ENCODE measurements at regions not wholly inside any gene's neighbourhood (a gene's known extent, or its start where the extent isn't known, plus 50 kb on each side); places are given as distances from the start of the nearest gene placed in this dataset.

DNA sequence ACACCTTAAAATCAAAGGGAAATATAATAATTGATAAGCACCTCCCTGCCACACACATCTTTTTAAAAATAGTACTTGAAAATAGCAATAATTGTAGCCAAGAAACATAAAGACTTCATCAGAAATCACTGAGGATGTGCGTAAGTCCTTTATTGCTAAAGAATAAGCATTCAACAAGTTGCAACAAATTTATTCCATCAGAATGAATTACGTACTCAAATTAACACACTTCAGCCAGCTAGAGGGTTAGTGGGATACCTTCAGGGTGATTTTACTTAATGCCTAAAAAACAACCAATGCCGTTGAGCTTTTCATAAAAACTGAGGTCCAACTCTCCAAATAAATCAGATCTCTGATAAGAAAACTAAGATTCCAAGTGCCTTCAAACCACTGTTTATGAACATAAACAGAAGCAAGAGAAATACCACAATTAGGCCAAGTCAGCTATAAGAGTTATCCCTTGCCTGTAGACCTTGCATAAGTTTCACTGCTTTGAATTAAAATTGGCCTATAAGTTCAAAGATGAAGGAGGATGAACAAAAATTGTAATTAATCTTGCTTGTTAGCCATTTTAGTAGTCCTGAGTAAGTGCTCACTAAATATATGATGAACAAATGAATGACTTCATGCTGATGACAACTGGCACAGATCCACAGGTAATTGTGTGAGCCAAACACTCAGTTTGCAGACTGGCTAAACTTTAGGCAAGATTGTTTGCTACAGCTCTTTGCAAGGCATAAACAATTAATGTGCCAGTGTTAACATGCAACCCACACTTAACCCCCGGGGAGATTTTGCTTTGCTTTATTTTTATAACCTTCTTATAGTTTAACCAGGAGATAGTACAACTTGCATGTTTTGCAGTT is 375.1 kb upstream of the THBS1 start:
- POLR2A ChIA-PET = no interaction called here
- DNase-seq (ENCODE audit: low read depth in 1 of 2, low spot score in 1 of 2) (no peak), FAIRE-seq (no peak), ATAC-seq (no peak)
- no peak overlapping the region for H3K4me3 ChIP-seq
- peaks cover 6% of the 10 kb centered on the region; the same call in 1 of the 3 replicates for H3K9me3 ChIP-seq
- no peak overlapping the region; a peak in 1 of 6 replicates for H3K27ac ChIP-seq
- WGBS (ENCODE audit: missing lambda C conversion rate) = 92% methylated on average over 4 of the region's 4 CpGs
- TF ChIP-seq KDM1A (IDR thresholded peaks at IDR 0.05; ENCODE audit: low read depth) = no peak
- TF ChIP-seq RARB (CRISPR knock-in tag; IDR thresholded peaks at IDR 0.05) = no peak
- TF ChIP-seq MYC (IDR thresholded peaks at IDR 0.05; ENCODE audit: borderline replicate concordance, low read length) = no peak
- no peak for TF ChIP-seq JUN (IDR thresholded peaks at IDR 0.05)
- TF ChIP-seq FOXS1 (CRISPR knock-in tag; IDR thresholded peaks at IDR 0.05) = no peak
- no peak for TF ChIP-seq NR3C1 (IDR thresholded peaks at IDR 0.05)
- TF ChIP-seq ZSCAN20 (CRISPR knock-in tag; IDR thresholded peaks at IDR 0.05) = no peak
- TF ChIP-seq HEYL (CRISPR knock-in tag; IDR thresholded peaks at IDR 0.05) = no peak
- CTCF ChIA-PET = interaction anchor here (0.6 kb wide), 2 partner anchors 90 to 272 kb away, joined by 3 read pairs; no protein-coding TSS in a partner anchor
- H3K4me1 ChIP-seq = peaks cover 15% of the 10 kb centered on the region
- H3K4me2 ChIP-seq = no peak overlapping the region

DNA sequence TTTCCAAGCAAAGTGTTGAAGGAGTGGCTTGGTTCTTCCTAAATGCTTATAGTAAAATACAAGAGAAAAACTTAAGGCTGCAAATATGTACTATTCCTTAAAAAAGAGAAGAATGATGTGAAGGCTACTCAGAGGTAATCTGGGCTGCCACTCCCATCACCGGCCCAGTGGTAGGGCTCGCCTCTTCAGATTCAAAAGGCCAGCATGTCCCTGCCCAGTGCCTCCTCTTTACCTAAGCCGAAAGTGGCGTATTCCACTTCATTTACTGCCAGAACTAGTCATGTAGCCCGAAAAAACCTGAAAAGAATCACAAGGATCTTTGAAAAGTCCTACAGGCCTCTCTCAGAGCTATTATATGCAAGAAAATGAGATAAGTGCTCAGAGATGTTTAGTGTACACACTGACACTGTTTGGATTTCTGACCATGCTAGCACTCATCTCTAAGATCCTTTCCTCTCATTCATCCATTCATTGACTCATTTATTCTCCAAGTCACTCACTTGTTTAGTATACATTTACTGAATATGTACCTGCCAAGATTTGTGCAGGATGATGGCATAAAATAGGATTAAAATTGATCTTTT is 373.3 kb upstream of the THBS1 start:
- CTCF ChIA-PET = no interaction called here

DNA sequence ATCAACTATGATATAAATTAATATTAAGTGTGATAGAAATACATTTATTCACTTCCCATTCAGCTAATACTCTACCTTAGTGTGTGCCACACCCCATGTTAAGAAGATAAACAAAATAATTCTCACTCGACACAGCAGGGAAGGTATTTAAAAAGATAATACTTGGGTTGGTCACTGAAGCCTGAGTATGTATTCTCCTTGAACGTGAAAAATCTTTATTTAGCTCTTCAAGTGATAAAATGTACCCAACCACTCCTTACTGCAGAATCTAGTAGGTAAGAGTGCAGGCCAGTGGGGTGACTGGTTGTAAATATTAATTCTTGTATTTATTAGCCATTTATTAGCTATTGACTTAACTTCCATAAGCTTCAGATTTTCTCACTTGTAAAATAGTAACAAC is 372.7 kb upstream of the THBS1 start:
- H3K27ac ChIP-seq = no peak overlapping the region
- H3K4me3 ChIP-seq = no peak overlapping the region
- CTCF ChIA-PET = no interaction called here
- DNase-seq (ENCODE audit: low read depth in 1 of 2, low spot score in 1 of 2) (no peak), ATAC-seq (no peak), FAIRE-seq (no peak)
- WGBS (ENCODE audit: missing lambda C conversion rate) = 33% methylated on average over 2 of the region's 2 CpGs
- POLR2A ChIA-PET = no interaction called here
- TF ChIP-seq RFX5 (IDR thresholded peaks at IDR 0.05) = no peak
- no peak for TF ChIP-seq KDM5A (IDR thresholded peaks at IDR 0.05)
- TF ChIP-seq, protein P1, sequence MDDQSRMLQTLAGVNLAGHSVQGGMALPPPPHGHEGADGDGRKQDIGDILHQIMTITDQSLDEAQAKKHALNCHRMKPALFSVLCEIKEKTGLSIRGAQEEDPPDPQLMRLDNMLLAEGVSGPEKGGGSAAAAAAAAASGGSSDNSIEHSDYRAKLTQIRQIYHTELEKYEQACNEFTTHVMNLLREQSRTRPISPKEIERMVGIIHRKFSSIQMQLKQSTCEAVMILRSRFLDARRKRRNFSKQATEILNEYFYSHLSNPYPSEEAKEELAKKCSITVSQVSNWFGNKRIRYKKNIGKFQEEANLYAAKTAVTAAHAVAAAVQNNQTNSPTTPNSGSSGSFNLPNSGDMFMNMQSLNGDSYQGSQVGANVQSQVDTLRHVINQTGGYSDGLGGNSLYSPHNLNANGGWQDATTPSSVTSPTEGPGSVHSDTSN (IDR thresholded peaks at IDR 0.05) = no peak
- TF ChIP-seq PHF8 (IDR thresholded peaks at IDR 0.05; ENCODE audit: borderline replicate concordance, low read depth) = no peak
- TF ChIP-seq CHD2 (IDR thresholded peaks at IDR 0.05; ENCODE audit: low read length, partially characterized antibody) = no peak
- no peak for TF ChIP-seq HOXA7 (CRISPR knock-in tag; IDR thresholded peaks at IDR 0.05)
- no peak for TF ChIP-seq GATA3 (IDR thresholded peaks at IDR 0.05; ENCODE audit: borderline replicate concordance)
- no peak for TF ChIP-seq RAD21 (conservative IDR thresholded peaks at IDR 0.05 in 1 of 2, IDR thresholded peaks at IDR 0.05 in 1 of 2)
- TF ChIP-seq HEYL (CRISPR knock-in tag; IDR thresholded peaks at IDR 0.05) = no peak
- no peak for TF ChIP-seq CBX8 (IDR thresholded peaks at IDR 0.05)
- TF ChIP-seq EHF (CRISPR knock-in tag; IDR thresholded peaks at IDR 0.05) = no peak
- TF ChIP-seq, protein P2, sequence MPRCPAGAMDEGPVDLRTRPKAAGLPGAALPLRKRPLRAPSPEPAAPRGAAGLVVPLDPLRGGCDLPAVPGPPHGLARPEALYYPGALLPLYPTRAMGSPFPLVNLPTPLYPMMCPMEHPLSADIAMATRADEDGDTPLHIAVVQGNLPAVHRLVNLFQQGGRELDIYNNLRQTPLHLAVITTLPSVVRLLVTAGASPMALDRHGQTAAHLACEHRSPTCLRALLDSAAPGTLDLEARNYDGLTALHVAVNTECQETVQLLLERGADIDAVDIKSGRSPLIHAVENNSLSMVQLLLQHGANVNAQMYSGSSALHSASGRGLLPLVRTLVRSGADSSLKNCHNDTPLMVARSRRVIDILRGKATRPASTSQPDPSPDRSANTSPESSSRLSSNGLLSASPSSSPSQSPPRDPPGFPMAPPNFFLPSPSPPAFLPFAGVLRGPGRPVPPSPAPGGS (IDR thresholded peaks at IDR 0.05) = no peak
- peaks cover 20% of the 10 kb centered on the region; the same call in 2 of the 3 replicates for H3K9me3 ChIP-seq
- H3K4me1 ChIP-seq = peaks cover 1% of the 10 kb centered on the region; the same call in 2 of the 3 replicates
- no peak overlapping the region for H3K4me2 ChIP-seq

More for the DNA sequence above, 373.3 kb upstream of the THBS1 start:
- ATAC-seq (no peak), DNase-seq (ENCODE audit: low read depth in 1 of 2, low spot score in 1 of 2) (no peak), FAIRE-seq (no peak)
- Histone ChIP-seq H3K4me3 (no peak overlapping the region), H3K27ac (no peak overlapping the region), H3K4me1 (peaks cover 6% of the 10 kb centered on the region), H3K4me2 (no peak overlapping the region), H3K9me3 (peaks cover 17% of the 10 kb centered on the region; the same call in 2 of the 3 replicates)
- TF ChIP-seq RCOR1 (IDR thresholded peaks at IDR 0.05; ENCODE audit: low read depth, low read length) (no peak), MAFK (IDR thresholded peaks at IDR 0.05; ENCODE audit: partially characterized antibody) (no peak), ZC3H11A (IDR thresholded peaks at IDR 0.05) (no peak), ESRRA (IDR thresholded peaks at IDR 0.05; ENCODE audit: borderline replicate concordance, low read length) (no peak), FOSL2 (IDR thresholded peaks at IDR 0.05) (no peak), FOSL2 (CRISPR knock-in tag; IDR thresholded peaks at IDR 0.05) (no peak), RFX5 (IDR thresholded peaks at IDR 0.05) (no peak), TP53 (CRISPR knock-in tag; IDR thresholded peaks at IDR 0.05) (no peak), ZSCAN20 (CRISPR knock-in tag; IDR thresholded peaks at IDR 0.05) (no peak), PHF8 (IDR thresholded peaks at IDR 0.05; ENCODE audit: borderline replicate concordance, low read depth) (no peak), POLR2AphosphoS2 (conservative IDR thresholded peaks at IDR 0.05; ENCODE audit: low read length) (no peak)
- TF ChIP-seq, protein P3, sequence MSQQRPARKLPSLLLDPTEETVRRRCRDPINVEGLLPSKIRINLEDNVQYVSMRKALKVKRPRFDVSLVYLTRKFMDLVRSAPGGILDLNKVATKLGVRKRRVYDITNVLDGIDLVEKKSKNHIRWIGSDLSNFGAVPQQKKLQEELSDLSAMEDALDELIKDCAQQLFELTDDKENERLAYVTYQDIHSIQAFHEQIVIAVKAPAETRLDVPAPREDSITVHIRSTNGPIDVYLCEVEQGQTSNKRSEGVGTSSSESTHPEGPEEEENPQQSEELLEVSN (IDR thresholded peaks at IDR 0.05; ENCODE audit: borderline replicate concordance, low read depth) = no peak
- TF ChIP-seq, protein P2 (IDR thresholded peaks at IDR 0.05) = no peak
- TF ChIP-seq, protein P4, sequence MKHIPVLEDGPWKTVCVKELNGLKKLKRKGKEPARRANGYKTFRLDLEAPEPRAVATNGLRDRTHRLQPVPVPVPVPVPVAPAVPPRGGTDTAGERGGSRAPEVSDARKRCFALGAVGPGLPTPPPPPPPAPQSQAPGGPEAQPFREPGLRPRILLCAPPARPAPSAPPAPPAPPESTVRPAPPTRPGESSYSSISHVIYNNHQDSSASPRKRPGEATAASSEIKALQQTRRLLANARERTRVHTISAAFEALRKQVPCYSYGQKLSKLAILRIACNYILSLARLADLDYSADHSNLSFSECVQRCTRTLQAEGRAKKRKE (CRISPR knock-in tag; IDR thresholded peaks at IDR 0.05; ENCODE audit: low read depth) = no peak
- 80% methylated on average over 5 of the region's 5 CpGs for WGBS (ENCODE audit: missing lambda C conversion rate)
- POLR2A ChIA-PET = no interaction called here

Data from A549 (cell line).